Inflammatory macrophage treated with lipopolysaccharide for 1 hour (primary cell): ENCODE measurements at regions not wholly inside any gene's neighbourhood (a gene's known extent, or its start where the extent isn't known, plus 50 kb on each side); places are given as distances from the start of the nearest gene placed in this dataset.

ENCODE experiments used
- DNase-seq, 2 donors: peaks; one replicate each; pipeline ENCODE4 v3.0.0-alpha.2; 2020 to 2022

DNA sequence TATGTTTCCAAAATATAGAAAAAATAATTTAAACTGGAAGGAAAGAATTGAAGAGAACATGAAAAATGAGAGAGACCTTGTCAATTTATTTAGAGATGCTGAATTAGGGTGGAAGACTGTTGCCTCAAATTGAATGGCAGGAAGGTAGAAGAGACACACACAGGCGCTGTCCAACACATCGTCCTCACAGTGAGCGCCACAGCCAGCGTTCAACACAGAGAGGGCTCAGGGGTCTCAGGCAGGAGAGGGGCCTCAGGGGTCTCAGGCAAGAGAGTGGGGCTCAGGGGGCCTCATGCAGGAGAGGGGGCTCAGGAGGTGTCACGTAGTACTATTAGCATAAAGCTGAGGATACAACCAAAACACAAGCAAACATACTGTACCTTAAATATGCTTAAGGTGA, 65.7 kb downstream of the TMEM18 start:
- DNase-seq = no peak

DNA sequence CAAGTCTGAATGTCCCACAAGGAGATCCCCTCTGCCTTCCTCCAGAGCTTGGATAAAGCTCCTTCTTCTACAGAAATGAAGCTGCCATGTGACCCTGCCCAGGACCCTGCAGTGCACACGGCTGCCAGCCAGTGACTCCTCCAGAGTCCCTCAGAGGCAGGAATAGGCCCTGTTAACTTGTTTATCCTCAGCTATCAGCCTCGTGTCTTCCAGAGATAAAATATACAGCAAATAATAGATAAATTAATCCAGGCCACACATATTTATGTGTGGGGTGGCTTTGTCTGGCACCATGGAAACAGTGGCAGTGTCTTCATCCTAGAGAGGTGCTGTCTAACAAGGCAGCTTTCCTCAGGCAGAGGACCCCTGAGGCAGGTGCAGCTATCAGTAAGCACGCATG, 66.7 kb downstream of the TMEM18 start:
- DNase-seq = no peak

DNA sequence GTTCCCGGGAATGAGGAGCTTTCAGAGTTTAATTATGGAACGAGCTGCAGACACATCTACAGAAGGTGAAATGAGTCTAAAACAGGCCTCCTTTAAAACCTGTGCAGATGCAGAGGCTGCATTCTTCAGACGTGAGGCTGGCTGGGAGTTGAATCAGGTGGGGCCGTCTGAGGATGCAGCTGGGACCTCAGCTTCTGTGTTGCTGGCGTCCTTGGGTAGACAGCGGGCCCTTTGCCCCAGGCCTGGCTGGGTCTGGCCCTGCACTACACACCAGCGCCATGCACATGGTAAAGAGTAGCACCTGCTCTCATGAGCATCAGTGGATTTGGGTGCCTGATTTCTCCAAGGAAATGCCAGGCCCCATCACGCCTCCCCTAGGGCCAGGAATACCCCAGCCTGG, 67.3 kb downstream of the TMEM18 start:
- DNase-seq = no peak

DNA sequence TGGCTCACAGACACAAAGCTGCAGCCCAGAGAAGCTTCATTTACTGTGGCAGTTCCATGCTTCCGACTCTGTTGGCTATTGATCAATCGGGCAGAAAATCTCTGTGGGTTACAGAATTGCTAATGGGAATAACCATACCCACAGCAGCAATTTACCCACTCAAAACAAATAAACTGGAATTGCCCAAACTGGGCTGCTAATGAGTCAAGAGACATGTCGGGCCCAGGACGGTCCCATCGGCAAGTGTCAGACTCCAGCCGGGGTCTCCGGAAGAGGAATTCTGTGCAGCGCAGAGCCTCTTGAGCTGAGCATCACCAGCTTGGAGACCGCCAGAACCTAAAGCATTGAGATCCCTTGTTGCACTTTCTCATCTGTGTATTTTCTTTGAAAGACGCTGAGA, 67.8 kb downstream of the TMEM18 start:
- DNase-seq = no peak

DNA sequence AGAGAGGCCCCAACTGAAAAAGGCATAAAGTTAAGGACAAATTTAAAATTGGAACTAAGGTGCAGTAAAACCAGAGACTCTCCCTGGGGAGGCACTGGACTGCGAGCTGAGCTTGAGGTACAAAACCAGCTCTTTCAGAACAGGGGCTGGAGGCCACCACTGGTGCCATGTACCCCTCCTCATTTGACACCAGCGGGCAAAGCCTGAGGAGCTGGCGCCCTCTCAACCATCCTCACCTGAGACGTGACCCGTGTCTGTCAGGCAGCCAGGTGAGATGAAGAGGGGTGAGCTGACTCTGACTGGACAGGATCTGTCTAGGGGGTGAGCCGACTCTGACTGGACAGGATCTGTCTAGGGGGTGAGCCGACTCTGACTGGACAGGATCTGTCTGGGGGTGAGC, 68.5 kb downstream of the TMEM18 start:
- DNase-seq = no peak

DNA sequence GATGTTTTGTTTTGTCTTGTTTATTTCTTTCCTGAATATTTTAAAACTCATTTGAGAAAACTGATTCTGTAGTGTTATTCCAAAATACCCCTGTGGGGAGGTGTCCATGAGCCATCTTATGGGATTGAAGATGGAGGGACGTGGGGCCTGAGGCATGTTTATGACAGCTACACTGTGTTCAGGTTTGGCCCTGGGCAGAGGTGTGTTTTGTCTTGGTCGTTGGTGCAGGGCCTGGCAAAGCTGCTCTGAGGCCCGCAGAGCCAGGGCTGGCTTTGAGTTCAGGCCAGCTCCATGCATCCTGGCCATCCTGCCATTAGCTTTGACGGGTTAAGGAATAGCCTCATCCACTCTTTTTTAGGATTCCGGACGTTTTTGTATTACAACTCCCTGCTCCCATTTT, 68.9 kb downstream of the TMEM18 start:
- no peak for DNase-seq

DNA sequence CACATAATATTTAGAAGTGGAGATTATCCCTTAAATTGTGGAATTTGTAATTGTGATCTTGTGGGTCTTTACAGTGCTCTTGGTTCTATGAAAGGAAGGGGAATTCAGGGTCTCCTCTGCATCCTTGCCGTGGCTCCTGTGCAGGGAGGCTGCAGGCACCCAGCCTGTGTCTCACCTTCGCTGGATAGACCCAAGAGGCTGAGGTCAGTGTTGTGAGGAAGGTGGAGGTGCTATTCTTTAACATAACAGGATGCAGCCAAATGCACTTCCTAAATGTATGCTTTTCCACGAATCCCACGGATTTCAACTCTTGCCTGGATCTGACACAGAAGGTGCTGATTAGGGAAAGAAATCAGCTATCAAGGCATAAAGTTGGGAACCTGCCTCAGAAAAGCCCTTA, 69.5 kb downstream of the TMEM18 start:
- DNase-seq = no peak

DNA sequence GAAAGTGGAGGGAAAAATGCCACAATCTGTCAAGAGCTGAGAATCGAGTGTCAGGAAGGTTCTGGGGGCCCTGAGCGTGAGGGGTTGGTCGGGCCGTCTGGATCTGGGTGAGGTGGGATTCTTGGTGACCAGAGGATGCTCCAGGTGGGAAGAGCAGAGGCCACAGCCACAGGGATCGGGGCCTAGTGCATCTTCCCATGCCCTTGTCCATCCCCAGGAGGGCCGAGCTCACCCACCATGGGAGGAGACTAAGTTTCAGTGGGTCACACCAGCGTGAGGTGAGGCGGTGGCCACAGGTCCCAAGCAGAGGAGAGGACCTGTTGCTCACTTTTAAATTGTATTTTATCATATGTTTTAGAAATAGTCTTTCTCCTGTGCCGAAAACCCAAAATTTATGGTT, 70.0 kb downstream of the TMEM18 start:
- DNase-seq = no peak

DNA sequence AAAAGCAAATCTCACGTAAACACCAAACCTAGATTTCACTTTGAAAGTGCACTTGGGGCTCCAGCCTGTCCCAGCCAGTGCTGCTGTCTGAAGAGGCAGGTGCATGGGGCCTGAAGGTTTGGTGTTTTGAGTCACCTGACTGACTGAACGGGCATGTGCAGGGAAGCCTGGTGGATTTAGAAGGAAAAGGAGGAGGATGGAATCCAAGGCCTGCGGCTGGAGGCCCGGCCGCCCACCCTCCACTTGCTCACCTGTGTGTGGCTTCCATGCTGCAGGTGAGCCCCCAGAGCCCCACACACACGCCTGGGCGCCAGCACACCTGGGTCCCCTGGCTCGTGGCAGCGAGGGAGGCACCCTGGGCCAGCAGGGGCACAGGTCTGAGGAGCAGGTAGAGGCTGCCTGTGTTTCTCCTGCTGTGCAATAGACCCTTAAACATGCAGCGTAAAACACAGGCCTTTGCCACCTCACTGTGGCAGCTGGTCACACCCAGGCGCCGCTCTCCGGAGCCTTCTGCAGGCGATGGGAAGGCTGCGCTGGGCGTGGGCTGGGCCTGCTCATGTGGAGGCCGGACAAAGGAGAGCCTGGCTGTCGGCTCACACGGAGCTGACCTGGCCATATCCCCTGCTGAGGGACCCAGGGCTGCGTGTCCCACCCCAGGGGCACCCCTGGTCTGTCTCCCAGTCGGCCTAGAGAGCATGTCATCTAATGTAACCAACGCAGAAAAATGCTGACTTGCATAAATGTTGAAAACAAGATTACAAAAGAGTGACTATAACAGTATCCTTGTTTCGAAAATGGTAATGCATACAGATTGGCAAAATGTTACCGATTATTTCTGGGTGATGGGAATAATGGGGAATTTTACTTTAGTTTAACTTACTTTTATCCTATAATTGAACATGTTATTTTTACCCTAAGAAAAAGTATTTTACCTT, 71.3 kb downstream of the TMEM18 start:
- no peak for DNase-seq

DNA sequence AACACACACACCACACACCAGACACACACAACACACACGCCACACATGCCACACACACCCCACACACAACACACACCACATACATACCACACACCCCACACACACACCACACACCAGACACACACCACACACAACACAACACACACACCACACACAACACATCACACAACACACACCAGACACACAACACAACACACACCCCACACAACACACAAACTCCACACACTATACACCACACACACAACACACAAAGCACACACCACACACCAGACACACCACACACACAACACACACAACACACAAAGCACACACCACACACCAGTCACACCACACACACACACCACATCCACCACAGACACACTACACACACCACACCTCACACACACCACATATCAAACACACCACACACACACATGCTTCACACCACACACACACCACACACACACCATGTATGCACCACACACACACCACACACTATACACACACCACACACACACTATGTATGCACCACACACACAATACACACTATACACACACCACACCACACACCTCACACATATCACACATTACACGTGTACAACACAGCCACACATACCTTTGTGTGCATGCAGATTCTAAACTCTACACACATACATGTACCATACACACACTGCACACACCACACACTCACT, 72.2 kb downstream of the TMEM18 start:
- DNase-seq = no peak

DNA sequence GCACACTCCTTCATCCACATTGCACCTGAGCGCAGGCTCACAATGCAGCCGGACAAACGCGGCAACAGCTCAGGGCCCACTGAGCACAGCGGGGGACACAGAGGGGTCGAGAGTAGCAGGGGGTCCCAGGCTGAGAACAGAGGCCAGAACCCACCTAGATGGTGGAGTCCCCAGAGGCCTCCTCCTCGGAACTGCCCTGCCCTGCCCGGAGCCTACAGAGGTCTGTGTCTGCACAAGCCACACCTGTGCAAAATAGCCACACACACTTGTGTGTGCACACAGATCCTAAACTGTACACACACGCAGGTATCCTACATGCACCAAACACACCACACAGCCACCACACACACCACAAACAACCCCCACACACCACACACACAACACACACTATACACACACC, 72.8 kb downstream of the TMEM18 start:
- no peak for DNase-seq

DNA sequence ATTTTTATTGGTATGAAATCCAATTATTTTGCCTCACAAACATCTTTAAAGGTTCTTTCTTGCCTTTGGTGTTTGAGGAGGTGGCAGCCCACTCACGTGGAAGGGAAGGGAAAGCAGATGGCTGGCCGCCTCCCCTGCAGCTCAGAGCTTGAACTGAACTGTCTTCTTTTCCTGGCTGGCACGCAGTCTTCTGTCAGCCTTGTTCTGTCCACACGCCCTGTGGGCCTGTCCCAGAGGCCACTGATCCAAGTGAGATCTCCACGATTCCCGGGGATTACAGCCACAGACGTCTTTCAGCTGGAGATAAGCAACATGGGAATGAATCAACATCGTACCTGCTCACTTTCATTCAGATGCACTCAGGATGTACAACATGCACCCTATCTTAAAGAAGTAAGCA, 73.3 kb downstream of the TMEM18 start:
- DNase-seq = no peak

DNA sequence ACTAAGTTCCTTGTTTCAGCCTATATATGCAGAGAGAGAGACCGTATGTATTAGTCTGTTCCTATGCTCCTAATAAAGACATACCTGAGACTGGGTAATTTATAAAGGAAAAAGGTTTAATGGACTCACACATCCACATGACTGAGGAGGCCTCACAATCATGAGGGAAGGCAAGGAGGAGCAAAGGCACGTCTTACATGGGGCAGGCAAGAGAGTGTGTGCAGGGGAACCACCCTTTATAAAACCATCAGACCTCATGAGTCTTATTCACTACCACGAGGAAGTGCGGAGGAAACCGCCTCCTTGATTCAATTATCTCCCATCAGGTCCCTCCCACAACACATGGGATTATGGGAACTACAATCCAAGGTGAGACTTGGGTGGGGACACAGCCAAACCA, 73.8 kb downstream of the TMEM18 start:
- DNase-seq = no peak

DNA sequence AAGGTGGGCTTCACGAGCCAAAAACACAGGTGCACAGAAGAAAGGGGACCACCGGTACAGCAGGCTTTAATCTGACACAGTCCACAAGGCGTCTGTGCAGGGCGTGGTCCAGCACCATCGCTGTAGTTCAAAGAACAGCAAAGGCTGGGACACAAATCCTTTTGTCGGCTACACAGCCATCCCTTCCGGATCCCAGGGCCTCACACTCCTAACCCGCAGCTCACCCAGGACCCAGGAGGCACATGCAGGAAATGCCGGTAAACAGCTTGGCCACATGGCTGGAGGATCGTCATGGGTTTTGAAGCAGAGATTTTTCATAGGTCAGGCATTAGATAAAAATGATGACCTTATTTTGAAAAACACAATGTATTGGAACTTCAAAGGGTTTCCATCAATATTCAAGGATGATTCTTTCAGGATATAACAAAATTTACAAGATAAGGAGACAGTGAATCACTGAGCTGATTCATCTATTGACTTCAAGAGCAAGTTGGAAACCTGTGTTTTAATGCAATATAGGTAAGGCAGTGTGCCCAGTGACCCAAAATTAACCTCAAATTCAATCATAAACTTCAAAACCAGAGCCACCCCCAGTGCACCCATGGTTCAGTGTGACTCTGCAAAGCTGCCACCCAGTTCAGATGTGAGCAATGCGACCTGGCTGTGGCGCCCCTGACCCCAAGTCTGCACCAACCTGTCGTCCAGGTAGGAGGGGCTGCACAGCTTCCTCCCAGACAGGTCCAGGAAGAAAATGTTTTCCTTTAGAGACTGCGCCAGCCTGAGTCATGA, 74.4 kb downstream of the TMEM18 start:
- no peak for DNase-seq

DNA sequence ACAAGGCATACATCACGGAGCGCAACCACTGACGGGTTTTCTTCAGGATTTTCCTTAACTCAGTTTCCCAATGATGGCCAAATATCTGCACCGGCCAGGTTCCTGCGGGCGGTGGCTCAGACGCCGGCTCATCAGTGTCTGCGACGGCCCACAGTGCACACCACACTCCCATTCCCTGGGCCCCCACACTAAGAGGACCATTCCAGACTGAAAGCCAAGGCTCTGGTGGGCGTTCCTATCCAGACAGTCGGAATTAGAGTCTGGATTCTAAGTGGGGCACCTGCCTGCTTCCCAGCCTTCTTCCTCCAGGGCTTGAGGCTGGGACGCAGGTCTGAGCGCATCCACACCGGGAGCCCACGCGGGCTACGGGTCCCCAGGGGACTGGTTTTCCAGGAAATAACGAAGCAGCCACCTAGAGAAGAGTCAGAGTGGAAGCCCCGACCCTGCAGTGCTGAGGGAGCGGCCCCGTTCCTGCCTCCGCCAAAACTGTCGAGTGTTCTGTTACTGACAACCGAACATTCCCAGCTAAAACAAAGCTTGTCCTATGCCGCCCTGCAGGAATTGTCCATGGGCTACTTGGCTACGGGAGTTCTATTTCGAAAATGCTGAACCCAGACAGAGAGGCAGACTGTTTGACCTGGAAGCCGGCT, 75.3 kb downstream of the TMEM18 start:
- no peak for DNase-seq

DNA sequence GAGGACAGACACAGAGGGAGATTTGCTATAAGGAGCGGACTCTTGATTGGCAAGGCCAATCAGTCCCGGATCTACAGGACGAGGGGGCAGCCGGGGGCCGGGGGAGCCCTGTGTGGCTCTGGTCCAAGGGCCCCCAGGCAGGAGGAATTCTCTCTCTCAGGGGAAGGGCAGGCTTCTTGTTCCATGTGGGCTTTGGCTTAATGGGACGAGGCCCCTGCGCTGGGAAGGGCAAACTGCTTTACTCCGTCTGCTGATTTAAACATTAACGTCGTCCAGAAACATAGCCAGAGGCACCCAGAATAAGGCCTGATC, 75.9 kb downstream of the TMEM18 start:
- no peak for DNase-seq

DNA sequence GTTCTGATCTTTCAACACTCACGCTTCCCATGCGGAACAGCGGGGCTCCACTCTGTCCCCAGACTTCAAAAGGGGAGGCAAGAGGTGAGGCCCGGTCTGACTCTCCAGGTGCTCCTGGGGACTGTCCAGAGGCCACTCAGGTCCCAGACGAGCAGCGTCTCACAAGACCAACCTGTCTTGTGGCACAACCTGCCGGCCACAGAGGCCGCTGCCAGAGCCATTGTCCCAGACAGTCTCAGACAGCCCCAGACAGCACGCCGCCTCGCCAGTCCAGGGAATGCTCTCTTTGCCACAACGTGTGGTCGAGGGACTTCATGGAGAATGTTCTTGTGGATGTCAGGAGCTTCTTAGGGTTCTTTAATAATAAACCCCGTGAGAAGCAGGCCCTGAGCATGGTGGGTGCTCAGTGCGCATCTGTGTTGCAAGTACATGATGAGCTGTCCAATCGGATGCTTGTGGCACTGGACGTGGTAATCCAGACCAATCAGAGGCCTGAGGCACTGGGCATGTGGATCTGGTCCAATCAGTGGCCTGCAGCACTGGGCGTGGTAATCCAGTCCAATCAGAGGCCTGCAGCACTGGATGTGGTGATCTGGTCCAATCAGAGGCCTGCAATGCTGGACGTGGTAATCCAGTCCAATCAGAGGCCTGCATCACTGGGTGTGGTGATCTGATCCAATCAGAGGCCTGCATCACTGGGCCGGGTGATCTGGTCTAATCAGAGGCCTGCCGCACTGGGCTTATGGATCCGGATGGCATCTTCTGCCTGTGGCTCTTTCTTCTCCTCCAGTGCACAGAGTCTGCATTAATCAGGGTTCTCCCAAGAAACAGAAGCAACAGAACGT, 76.4 kb downstream of the TMEM18 start:
- no peak for DNase-seq

DNA sequence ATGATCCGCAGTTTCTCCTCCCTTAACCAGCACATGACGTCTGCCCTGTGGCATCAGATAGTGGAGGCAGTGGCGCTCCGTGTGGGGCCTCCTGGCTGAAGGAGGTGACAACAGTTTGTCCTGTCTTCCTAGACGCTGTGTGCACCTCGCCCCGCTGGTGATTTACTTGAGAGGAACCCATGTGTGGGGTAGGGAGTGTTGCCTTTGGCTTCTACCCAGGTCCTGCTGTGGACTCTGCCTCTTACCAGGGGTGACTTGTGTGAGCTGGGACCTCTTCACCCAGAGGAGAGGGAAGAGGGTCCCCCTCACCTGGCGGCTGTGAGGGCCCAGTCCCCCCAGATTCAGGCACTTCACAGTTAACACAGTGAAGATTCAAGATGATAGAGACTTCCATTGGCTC, 77.6 kb downstream of the TMEM18 start:
- DNase-seq = no peak

DNA sequence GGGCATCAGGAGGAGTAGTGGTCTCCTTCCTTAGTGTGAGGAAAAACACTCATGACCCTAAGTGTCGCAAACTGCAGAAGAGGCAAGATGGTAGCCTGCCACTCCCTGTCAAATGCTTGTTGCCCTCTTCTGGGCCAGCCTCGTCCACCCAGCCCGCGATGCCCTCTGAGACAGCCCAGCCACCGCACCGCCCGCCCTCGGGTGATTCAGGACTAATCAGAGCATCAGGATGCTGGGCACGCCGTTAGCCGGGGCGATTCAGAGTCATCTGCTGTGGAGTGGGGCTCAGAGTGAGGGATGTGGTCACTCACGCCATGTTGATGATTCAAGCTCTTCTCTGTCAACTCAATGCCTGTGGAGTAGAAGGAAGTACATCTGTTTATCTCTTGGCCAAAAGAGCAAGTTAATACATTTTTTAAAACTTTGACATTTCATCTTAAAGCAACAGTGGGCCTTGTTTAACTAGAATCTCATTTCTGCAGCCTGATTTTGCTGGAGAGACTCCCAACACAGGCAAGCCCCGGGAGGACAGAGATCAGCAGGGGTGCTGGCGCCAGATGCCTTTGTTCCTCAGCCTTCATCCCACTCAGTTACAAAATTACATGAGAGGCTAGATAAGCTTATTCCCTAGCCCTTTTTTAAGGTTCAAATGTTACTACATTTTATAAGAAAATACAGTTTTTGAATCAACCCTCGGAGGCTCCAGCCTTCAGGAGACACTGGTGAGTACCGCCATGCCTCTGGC, 79.0 kb downstream of the TMEM18 start:
- DNase-seq = no peak

DNA sequence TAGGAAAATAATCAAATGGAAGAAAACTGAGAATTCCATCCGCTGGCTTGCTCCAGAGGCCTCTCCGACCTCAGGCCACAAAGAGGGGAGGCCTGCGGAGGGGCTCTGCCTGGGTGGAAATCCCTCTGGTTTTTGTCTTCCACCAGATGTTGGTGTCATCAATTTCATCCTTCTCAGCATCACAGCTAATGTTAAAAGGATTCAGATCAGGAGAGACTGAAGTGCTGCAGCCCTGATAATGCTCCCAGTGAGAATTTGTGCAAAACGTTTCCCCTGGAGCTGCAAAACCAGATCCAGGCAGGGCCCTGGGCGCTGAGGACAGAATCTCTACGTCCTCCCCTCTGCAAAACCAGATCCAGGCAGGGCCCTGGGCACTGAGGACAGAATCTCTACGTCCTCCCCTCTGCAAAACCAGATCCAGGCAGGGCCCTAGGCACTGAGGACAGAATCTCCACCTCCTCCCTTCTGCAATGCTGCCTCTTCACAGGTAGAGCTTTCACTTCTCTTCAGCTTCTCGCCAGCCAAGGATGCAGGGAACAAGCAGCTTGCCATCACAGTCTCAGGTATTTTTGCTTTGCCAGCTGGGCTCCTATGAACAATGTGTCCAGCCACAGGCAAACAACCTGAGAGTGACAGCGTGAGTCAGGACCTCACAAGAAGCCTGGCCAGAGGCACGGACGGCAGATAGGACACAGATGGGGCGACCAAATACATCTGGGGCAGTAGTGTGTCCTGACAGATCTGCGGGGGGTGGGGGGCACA, 81.2 kb downstream of the TMEM18 start:
- no peak for DNase-seq
